Cerebellar nuclear complex (tissue), 1 donor: ENCODE measurements at regions not wholly inside any gene's neighbourhood (a gene's known extent, or its start where the extent isn't known, plus 50 kb on each side); places are given as distances from the start of the nearest gene placed in this dataset.

Experiments
- DNase-seq, 2 experiments: peaks; one replicate each; lab custom pipeline; 2025; lab: John Stamatoyannopoulos, UW

DNA sequence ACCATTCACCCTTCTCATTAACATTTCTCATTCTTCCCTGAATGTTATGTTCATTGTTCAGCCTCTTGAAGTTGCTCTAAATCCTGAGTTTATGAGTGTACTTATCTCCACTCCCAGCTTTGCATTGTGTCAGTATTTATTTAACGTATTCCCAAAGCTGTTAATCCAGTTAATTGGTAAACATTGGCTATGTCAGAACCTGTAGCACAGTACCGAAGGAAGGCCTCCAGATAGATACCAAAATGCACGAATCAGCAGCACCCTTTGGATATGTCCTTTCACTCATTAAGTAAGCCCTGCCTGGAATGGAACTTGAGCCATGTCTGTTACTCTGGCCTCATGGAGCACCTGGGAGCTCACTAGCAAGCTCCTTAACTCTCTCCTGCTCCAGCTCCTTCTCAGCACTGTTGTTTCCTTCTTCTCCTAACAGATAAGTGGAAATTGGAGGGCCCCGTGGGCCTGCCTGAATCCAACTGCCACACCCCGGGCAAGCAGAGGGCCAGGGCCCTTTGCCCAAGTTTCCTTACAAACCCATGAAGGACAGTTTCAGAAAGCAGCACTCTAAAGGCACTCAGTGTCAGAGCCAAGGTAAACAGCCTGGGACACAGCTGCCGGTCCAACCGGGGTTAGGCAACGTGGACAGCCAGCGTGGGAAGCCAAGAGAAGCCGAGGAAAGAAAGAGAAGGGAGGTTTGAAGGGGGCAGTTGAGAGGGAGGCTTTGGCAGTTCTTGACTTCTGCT is 155.0 kb upstream of the SERP2 start:
- no peak for DNase-seq

GRCh38 chr13:44219577-44220548 is 153.8 kb upstream of the SERP2 start:
- DNase-seq, result no peak

GRCh38 chr13:44220948-44221347 is 152.7 kb upstream of the SERP2 start:
- no peak for DNase-seq

DNA sequence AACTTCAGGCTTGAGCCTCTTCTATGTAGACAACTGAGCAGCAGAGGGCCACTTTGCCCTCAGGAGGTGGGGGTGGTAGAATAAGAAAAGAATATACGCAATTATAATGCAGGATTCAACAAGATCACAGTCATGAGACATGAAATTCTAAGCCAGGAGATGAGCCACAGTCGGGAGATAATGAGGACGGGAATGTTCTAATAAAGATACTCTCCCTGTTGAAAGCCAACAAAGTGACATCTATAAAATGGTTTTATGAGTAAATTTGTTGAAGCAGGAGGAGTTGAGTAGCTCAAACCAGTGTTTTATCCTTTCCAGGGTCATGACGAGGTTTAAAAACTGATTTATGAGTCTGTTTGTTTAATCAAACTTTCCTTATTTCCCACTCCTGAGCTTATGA is 152.0 kb upstream of the SERP2 start:
- no peak for DNase-seq

DNA sequence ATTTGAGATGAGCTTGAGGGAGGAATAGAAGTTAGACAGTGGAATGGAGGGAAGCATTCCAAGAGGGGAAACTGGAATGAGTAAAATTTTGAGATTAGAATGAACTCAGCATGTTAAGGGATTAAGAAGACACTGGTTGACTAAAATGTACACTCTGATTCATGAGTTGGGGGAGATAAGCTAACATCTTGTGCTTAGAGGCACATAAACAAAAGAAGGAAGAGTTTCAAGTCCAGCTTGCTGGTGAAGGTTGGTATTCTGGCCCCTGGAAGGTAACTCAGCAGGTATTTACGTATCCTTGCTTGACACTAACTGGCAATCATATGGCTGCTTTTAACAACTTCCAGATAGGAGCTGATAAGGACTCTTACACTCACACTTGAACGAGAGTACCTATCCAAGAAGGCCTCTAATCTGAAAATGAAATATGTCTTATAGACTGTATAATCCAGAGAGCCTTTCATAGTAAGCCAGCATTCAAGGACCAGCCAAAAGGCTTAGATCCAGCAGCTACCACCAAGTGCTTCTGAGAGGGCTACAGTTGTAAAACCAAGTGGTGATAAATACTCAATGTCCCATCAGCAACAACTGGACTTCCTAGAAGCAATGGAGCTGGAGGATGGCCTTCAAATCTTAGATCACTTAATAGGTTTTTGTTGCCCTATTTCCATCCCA is 149.7 kb upstream of the SERP2 start:
- no peak for DNase-seq

GRCh38 chr13:44224450-44225149 is 149.0 kb upstream of the SERP2 start:
- DNase-seq, result no peak

- DNase-seq, result no peak
Measured at GRCh38 chr13:44229371-44230030, 144.1 kb upstream of the SERP2 start.

- no peak for DNase-seq
Measured at GRCh38 chr13:44230071-44230470, 143.6 kb upstream of the SERP2 start.

- DNase-seq, result no peak
Measured at GRCh38 chr13:44230736-44231135, 142.9 kb upstream of the SERP2 start.

- no peak for DNase-seq
Measured at GRCh38 chr13:44231786-44232516, 141.7 kb upstream of the SERP2 start.

DNA sequence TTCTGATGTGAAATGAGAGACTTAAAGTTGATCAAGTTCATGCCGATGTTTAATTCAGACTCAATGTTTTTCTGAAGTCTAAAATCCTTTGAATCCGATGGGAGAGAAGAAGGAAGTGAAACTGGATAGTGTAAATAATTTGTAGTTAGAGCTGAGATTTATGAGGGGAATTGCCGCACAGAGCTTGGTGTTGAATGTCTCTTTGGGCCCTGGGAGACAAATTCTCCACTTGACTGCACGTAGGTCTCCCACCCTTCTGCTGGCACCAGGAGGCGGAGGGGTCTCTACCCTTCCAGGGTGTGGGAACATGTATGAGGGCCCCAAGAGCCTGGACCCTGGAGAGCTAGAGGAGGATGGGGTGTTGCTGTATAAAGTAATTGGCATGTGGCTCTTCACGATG is 140.8 kb upstream of the SERP2 start:
- DNase-seq, result no peak

- no peak for DNase-seq
Measured at GRCh38 chr13:44234566-44234965, 139.1 kb upstream of the SERP2 start.

DNA sequence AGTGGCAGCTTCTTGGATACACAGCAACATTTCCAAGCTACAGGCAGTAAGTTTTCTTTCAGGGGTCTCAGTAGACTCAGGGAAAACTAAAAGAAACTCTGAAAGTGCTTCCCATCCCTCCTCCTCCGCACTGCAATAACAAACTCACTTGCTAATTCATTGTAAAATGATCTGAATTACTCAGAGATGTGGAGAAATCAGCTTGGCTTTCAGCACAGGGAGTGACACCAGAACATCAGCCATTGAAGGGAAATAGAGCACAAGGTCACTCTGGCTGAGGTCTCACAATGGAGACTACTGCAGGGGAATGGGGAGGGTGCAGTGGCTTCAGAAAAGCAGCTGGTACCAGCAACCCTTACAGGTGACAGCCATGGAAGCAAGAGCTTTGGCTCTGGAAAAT is 137.3 kb upstream of the SERP2 start:
- DNase-seq, result no peak

GRCh38 chr13:44236801-44237207 is 136.8 kb upstream of the SERP2 start:
- no peak for DNase-seq

- DNase-seq, result no peak
Measured at GRCh38 chr13:44237276-44237767, 136.3 kb upstream of the SERP2 start.

DNA sequence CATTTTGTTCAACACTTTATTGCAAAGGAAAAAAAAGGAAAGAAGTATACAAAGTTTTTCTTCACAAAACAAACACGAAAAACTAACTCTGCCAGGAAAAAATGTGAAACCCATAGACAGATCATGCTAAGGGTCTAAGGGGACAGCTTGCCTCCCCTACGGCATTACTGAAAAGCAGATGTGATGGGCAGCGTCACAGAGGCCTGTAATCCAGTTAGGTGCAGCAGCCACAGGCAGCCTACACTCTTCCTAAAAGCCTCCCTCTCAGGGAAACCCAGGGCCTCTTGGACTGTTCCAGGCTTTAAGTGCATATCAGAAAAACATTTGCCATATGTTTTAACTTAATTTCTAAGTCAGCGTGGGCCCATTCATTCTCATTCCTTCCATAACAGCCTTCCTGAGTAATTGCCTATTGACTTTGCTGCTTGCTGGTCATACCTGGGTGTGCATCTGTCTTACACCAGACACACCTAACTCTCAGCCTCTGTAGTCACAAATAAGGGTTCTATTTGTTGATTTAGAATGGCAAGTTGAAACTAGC is 135.7 kb upstream of the SERP2 start:
- DNase-seq, result no peak

GRCh38 chr13:44240611-44241145 is 132.9 kb upstream of the SERP2 start:
- no peak for DNase-seq

- no peak for DNase-seq
Measured at GRCh38 chr13:44241638-44242037, 132.0 kb upstream of the SERP2 start.

DNA sequence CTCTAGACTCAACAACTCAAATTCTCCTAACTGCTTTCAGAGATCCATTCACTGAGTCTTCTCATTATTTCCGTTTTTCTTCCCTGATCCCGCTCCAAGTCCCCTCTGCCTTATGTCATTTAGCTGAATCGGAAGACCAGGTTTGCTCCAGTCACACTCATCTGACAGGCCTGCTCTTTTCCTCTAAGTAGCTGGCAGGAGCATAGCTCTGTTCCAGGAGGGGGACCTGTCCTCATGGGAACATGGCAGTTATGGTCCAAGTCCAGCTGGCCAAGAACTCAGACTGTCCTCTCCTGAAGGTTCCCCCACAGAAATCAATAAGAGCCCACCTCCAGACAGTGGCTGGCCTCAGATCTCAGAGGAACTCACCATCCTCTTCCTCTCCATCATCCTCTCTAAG is 130.9 kb upstream of the SERP2 start:
- DNase-seq, result no peak
